GM18861 (cell line): ENCODE measurements at regions not wholly inside any gene's neighbourhood (a gene's known extent, or its start where the extent isn't known, plus 50 kb on each side); places are given as distances from the start of the nearest gene placed in this dataset.
"Not testable (repeated sequence)": the region's sequence is repeated elsewhere in the genome, so short reads cannot be mapped to it uniquely, and the experiment has no call there.

ENCODE experiments used
- ATAC-seq: cut with Tn5 transposase; IDR thresholded peaks from one replicate; pipeline ENCODE4 v1.9.1; 2021; ENCODE audit not compliant: unreplicated experiment

DNA sequence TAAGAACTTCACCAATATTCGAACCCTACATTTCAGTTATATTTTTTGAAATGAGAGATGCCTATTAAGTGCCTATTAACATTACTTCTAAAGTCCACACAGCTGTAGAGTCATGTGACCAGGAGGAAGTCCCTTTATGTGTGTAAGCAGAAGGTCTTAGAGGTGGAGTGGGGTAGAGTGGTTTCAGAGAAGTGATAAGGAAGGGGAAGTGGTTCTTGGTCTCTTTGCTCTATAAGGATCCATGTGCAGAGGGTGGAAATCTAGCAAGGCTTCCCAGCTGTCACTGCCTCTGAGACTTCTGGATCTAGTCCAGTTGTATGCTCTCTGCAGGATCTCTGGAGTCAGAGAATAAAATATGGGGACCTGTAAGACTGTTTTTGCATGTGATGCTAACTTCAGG is 673.9 kb downstream of the FLRT2 start:
- no peak for ATAC-seq

DNA sequence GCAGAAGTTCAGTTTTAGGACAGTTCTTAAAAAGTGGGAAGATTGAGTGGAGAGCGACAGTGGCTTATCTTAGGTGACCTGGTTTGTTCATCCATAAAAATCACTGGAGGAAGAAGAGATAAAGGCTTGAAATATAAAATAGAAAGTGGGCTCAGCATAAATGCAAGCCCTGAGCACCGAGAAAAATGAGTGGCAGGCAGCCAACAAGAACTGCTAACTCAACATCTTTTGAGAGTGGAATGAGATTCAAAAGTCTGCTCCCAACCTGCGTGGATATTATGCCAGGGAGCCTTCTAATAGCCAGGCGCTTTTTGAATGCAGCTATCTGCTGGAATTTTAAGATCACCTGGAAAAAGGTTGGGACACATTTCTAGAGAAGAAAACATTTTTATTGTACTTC is 666.5 kb downstream of the FLRT2 start:
- ATAC-seq = no peak

DNA sequence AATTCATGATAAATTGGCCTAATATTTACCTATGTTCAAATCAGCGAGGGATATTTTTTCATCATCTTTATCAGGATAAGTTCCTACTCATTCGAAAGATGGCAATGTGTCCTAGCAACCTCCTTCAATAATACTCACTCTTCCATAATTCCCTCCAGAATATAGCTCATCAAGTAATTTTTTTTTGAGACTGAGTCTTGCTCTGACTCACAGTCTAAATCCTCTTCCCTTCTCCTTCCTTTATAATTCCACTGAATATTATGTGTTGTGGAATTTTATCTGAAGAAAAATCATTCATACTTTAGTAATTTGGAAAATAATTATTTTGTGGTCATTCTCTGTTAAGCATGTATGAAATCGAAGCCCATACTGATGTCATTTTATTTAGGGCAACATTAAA is 663.8 kb downstream of the FLRT2 start:
- ATAC-seq = no peak

DNA sequence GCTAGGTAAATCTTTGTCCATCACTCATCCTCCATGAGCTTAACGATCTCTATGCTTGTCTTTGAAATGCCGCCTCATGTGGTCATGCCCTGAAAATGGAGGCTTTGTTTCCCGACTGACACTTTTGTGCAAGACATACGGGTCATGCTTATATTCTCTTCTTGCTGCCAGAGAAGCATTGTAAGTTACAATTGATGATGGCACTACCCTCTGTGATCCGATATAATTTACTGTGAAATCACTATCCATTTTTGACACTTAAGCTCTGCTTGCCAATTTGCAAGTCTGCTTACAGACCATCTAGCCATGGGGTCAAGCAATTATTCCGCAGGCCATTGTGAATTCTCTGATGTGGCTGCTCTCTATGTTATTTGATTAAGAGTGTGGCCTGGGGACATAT is 650.0 kb downstream of the FLRT2 start:
- no peak for ATAC-seq

DNA sequence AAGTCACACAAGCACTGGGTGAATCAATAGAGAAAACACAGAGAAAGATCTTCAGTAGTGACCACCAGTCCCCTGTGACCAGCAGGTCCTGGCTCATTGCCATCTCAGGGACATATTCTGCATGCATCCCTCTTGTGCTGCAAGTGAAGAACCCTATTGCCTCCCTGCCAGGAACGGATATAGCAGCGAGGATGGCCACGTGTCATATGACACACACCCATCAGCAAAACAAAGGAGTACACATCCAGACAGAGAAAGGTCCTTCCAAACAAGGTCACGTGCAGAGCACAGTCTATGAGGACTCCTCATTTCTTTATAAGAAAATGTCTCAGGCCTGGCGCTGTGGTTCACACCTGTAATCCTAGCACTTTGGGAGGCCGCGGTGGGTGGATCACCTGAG is 638.4 kb downstream of the FLRT2 start:
- ATAC-seq = no peak

DNA sequence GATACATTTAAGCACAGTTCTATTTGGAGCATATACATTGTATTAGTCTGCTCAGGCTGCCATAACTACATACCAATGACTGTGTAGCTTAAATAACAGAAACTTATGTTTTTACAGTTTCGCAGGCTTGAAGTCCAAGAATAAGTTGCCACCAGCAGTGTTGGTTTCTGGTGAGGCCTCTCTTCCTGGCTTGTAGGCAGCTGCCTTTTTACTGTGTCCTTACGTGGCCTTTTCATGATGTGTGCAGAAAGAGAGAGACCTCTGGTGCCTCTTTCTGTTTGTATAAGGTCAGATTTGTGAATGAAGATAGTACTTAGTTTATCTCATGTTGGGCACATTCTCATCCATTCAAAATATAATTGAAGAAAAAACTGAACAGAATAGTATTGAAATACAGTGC is 636.6 kb downstream of the FLRT2 start:
- no peak for ATAC-seq

DNA sequence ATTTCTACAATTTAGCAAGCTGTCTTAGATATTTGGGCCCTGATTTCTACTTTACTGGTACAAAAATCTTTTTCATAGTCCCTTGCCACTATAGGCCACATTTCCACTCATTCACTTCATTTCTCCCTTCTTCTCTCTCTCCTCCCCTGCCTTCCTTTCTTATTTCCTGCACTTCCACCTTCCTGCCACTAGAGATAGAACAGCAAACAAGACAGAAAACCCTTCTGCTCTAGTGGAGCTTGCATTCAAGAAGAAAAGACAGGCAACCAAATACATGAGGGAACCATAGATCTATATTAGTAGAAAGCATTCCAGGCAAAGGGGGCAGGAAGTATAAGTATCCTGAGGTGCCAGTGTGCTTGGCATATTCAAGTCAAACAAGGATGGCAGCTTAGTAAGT is 623.5 kb downstream of the FLRT2 start:
- no peak for ATAC-seq

DNA sequence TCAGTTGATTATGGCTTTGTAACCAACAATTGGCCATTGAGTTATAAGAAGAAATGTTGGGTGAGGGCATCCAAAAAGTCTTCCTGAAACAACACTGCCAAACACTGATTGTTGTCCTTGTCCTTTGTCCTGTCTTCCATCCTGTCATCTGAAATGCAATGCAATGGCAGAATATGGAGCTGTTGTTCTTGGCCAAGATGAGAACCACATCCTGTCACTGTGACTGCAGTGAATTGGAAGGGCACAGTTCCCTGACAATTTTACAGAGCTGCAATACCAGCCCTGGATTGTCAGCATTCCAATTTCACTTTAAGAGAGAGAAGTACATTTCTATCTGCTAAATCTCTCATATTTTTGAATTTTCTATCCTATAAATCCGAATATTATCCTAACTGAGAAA is 613.3 kb downstream of the FLRT2 start:
- ATAC-seq = no peak

DNA sequence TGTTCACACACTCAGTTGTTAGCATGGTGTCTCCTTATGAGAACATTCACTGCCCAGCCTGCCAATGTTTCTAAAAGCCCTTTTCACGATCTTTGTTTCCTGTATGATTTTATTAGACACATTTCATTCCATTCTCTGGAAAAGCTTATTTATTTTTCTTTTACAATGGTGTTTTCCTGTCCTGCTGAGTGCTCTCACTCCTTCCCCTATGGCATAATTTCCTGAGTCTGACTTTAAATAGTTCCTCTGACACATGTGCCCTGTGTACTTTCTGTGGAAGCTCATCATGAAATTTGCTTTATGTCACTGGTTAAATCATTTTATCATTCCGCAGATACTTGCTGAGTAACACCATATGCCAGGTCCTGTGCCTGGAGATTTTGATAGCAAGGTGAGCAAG is 612.0 kb downstream of the FLRT2 start:
- ATAC-seq = no peak

DNA sequence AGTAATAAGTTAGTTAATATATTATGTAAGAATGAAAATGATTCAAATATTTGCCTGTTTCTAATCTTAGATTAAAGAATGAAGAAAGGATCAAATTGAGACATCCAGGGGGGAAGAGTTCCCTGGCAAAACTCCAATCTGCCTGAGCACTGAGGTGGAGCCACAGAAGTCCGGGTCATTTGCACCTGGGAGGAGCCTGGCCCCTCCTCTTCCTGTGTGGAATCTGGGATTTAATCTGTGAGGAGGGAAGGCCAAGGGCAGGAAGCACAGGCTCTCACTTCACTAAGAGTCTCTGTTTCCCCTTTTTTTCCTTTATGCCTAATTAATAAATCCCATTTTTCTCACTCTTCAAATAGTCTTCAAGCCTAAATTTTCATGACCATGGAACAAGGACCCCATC is 599.5 kb downstream of the FLRT2 start:
- ATAC-seq = no peak

DNA sequence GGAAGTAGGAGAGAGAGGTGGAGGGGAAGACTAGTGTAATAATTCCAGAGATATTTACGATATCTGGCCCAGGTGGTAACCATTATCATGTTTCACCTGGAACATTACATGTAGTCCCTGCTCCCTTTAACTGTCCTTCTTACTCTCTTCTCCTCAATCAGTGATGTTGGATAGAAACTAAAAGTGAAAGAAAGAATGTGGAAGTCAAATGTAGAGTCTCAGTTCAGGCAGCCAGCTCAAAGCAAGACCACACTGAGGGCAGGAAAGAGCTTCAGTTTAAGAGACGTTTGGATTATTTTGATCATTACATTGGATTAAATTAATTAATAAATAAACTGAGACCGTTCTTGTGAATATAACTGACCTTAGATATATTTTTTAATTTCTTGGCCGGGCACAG is 594.4 kb downstream of the FLRT2 start:
- no peak for ATAC-seq

DNA sequence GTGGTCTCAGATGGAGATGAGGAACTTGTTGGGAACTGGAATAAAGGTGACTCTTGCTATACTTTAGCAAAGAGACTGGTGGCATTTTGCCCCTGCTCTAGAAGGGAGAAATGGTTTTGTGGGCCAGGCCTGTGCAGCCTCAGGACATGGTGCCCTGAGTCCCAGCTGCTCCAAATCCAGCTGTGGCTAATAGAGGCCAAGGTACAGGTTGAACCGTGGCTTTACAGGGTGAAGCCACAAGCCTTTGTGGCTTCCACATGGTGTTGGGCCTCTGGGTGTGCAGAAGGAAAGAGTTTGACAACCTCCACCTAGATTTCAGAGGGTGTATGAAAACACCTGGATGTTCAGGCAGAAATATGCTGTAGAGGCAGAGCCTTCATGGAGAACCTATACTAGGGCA is 586.0 kb downstream of the FLRT2 start:
- ATAC-seq = no peak

DNA sequence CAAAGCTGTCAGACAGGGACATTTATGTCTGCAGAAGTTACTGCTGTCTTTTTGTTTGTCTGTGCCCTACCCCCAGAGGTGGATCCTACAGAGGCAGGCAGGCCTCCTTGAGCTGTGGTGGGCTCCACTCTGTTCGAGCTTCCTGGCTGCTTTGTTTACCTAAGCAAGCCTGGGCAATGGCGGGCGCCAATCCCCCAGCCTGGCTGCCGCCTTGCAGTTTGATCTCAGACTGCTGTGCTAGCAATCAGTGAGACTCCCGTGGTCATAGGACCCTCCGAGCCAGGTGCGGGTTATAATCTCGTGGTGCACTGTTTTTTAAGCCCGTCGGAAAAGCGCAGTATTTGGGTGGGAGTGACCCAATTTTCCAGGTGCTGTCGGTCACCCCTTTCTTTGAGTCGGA is 580.9 kb downstream of the FLRT2 start:
- ATAC-seq = not testable (repeated sequence)

DNA sequence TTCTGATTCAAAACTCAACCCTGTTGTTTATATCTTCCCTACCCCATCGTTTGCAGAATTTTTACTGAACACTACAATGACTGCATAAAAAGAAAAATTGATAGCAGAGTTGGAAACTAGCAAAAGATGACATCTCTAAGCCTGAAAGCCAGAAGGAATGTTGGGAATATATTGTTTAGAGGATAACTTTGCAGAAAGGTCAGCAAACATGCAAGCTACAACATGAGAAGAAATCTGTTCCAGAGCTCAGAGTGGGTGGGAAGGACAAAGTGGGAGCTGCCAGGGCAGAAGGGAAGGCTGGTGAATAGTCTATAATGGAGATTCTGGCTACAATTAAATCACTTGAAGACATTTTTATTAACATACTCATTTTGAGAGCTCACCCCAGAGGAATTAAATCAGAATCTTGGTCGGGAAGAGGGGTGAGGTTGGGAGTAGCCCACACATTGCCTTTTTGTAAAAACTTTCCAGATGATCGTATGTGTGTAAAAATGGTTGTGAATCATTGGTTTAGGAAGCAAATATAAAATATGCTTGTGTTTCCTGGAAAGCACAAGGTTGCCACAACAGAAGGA is 574.8 kb downstream of the FLRT2 start:
- ATAC-seq = no peak

DNA sequence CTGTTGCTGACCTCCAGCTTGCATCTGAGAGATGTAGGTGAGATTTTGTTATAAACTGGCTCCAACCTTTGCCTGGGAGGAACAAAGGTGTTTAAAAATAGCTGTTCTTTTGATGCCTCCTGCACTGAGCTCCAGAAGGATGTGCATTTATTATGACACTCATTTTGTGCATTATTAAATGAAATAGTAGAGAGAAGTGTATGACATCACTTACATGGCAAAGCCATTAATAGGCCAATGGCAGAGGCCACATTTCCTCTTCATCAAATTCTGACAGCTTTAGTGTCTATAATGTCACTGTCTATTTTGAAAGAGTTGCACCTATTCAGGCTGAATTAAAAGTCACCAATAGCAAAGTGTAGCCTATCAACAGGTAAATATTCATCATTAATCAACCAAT is 564.6 kb downstream of the FLRT2 start:
- ATAC-seq = no peak

DNA sequence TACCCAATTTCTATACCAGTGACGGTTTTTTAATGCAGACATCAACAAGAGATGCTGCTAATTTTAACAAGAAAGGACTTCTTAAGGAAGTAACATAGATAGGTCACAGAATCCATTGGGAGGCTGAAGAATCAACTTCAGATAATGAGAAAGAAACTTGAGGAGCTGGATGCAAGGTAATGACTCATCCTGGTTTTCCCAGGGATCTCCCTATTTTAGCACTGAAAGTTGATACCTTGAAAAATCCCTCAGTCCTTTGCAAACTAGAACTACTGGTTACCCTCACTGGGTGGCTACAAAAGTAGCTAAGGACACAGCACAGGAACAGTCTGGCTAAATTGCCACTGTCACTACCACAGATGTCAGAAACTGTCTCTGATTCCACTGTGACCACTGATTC is 561.9 kb downstream of the FLRT2 start:
- no peak for ATAC-seq

DNA sequence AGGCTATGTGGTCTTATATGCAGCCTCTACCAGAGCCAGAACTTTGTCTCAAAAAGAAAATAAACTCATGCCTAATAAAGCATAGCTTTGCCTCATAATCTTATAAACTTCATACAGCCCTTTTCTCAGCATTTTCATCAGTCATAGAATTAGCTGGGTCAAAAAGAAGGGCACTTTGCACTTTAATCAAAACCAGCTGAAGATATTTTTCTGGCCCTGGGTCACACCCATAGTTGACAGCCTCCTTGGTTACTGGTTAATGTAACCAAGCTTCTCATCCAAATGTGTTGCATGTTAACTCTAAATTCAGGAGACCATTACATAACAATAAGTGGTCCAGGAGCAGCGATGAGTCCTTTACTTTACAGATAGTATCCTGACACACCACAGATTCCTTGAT is 558.2 kb downstream of the FLRT2 start:
- ATAC-seq = no peak

DNA sequence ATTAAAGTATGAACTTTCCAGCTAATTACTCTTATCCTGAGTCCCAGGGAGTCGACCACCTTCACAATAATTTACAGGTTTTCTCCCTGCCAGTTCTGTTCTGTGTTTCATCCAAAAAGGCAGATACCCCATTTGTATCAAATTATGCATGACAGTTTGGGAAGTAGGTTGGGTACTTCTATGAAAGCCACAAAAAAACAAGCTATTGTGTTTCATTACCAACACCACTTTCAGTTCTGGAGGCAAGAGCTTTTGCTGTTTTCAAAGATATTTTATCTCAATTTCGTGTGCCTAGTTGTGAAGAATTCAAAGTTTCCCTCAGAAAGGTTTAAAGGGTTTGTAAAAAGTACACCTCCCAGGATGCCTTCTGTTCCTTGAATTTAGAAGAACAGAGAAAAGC is 557.4 kb downstream of the FLRT2 start:
- no peak for ATAC-seq

DNA sequence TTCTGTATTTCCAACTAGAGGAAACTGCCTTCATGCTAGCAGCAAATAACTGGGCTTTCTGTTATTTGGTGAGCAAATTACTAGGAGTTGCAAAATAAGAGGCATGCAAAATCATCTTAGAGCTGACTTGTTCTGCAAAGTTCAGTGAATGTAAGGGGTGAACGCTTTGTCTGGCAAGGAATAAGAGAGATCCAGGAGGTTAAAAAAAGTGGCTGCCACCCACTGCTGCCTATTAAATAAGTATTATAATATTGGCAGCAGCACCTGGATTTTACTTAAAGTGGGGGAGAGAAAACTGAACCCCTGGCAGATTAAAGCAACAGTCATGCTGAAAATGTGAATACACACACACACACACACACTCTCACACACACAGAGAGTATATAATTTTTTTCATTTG is 557.0 kb downstream of the FLRT2 start:
- ATAC-seq = no peak

DNA sequence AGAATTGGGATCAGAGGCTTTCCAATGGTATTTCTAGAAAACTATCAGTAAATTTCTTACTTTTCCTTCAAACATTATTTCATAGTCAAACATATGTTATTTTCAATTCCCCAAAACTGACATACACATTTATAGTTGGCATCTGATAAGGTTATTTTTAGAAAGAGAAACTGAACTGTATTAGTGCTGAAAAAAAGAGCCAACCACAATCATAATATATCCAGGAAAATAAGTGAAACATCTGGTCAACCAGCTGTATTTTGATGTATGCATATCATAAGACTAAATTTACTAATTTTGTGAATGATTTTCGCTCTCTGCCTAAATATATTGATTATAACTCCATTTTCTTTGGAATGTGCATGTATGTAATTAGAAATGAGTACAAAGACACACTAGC is 554.2 kb downstream of the FLRT2 start:
- ATAC-seq = no peak

DNA sequence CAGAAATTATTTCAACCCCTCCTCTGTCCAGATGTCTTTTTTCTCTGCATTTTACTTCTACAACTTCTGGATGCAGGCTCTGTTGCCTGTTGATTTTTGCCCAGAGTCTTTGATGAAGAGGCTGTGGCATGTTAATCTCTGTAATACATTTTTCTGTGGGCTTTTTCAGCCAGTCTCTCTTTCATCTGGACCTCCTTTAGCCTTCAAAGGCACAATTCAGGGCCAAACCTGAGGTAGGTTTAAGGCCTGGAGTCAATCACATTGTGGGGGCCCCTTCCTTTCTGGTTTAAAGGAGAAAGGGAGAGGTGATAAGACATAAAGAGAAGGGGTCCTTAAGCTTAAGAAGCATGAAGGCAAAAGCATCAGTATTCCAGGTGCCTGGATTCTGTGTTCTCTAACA is 553.7 kb downstream of the FLRT2 start:
- ATAC-seq = no peak

DNA sequence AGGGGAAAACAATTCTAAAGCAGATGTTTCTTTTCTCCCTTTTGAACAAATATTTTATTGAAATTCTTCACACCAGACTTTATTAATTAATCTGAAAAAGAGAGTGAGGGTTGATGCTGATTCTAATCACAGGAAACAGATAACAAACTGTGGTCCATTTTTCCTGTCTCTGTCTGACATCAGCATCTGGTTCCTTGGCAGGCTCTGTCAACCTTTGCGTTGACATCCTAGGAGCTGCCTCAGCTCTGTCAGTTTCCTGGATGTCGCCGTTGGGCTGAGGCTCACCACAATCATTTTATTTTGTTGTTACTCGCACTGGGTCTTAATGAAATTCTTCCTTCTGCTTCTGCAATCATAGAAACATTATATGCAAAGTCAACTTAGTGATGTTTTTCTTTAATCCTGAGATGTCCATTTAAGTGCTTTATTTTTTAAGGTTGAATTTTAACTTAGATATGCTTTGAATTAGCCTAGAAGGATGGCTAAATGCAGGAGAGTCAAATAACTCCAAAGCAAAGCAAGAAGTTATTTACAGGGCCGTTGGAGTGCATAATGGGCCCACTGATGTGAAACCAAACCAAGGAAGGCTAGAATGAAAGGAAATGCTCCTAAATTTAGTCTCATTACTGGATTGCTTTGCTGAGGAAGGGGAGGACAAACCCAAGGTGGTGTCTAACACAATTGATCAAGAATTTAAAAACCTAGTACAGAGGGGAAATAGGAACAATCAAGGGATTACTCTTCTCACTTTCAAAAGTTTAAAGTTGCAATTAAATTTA is 542.4 kb downstream of the FLRT2 start:
- no peak for ATAC-seq

DNA sequence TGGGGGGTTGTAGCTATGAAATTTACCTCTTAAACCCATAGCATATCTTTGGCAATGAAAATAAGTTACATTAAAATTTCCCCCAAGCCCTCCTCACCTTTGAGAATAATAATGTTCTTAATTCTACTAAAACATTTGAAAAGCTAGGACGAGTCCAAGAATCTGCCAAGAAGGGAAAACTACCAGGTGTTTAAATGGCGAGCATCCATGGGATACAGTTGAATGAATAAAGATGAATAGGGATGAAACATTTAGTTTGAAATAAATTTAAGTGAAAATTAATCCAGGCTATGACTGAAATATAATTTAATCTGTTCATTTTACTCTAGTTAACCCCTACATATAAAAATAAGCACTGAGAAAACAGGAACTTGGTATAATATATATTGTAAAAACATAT is 536.7 kb downstream of the FLRT2 start:
- ATAC-seq = no peak
